Nephron progenitor cell (in vitro differentiated cells): ENCODE measurements at regions not wholly inside any gene's neighbourhood (a gene's known extent, or its start where the extent isn't known, plus 50 kb on each side); places are given as distances from the start of the nearest gene placed in this dataset.

Source experiments
- DNase-seq: peaks from one replicate; pipeline ENCODE4 v3.0.0; 2021
- H3K27ac Mint-ChIP-seq: 2 replicates; pipeline ENCODE4 v1.8.0; 2021; ENCODE audit warnings: mild to moderate bottlenecking, moderate library complexity, mixed read lengths
- H3K27me3 Mint-ChIP-seq: 2 replicates; pipeline ENCODE4 v1.8.0; 2021; ENCODE audit warnings: mild to moderate bottlenecking, low read depth, mixed read lengths; ENCODE audit not compliant: poor library complexity
- H3K36me3 Mint-ChIP-seq: 2 replicates; pipeline ENCODE4 v1.8.0; 2021; ENCODE audit warnings: low read depth, mixed read lengths
- H3K4me1 Mint-ChIP-seq: 2 replicates; pipeline ENCODE4 v1.8.0; 2021; ENCODE audit warnings: mixed read lengths
- H3K4me3 Mint-ChIP-seq: 2 replicates; pipeline ENCODE4 v1.8.0; 2021; ENCODE audit warnings: mild to moderate bottlenecking, moderate library complexity, mixed read lengths
- H3K9me3 Mint-ChIP-seq: 2 replicates; pipeline ENCODE4 v1.8.0; 2021; ENCODE audit warnings: mild to moderate bottlenecking, moderate library complexity, mixed read lengths
- TF ChIP-seq, protein P1 (sequence below): fragments of 200-600 bp; sonication (generic); IDR thresholded peaks from 2 replicates; pipeline ENCODE4 v1.5.0; 2021; ENCODE audit warnings: antibody characterized with exemption

DNA sequence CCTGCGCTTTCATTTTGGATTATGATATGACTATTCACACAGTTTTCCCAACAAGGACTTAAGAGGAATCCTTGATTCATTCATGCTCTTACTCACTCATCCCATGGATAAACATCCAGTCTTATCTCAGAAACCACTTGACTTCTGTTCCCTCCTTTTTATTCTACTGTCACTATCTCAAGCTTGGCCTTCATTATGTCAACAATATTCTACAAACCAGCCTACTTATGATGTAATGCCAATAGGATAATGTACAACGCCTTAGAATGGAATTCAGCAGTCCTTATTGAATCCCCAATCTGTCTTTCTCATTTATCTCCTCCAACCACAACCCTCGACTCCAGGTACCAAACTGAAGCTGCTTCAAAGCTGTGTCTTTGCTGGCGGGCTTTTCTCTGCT, 448.5 kb downstream of the PDZRN4 start:
- Mint-ChIP-seq H3K4me3 (no peak overlapping the region), H3K36me3 (no peaks in the 10 kb centered on the region), H3K27me3 (no peaks in the 10 kb centered on the region), H3K9me3 (peaks cover 18% of the 10 kb centered on the region), H3K4me1 (no peaks in the 10 kb centered on the region), H3K27ac (no peak overlapping the region)
- DNase-seq = no peak
- TF ChIP-seq, protein P1, sequence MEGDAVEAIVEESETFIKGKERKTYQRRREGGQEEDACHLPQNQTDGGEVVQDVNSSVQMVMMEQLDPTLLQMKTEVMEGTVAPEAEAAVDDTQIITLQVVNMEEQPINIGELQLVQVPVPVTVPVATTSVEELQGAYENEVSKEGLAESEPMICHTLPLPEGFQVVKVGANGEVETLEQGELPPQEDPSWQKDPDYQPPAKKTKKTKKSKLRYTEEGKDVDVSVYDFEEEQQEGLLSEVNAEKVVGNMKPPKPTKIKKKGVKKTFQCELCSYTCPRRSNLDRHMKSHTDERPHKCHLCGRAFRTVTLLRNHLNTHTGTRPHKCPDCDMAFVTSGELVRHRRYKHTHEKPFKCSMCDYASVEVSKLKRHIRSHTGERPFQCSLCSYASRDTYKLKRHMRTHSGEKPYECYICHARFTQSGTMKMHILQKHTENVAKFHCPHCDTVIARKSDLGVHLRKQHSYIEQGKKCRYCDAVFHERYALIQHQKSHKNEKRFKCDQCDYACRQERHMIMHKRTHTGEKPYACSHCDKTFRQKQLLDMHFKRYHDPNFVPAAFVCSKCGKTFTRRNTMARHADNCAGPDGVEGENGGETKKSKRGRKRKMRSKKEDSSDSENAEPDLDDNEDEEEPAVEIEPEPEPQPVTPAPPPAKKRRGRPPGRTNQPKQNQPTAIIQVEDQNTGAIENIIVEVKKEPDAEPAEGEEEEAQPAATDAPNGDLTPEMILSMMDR = no peak

DNA sequence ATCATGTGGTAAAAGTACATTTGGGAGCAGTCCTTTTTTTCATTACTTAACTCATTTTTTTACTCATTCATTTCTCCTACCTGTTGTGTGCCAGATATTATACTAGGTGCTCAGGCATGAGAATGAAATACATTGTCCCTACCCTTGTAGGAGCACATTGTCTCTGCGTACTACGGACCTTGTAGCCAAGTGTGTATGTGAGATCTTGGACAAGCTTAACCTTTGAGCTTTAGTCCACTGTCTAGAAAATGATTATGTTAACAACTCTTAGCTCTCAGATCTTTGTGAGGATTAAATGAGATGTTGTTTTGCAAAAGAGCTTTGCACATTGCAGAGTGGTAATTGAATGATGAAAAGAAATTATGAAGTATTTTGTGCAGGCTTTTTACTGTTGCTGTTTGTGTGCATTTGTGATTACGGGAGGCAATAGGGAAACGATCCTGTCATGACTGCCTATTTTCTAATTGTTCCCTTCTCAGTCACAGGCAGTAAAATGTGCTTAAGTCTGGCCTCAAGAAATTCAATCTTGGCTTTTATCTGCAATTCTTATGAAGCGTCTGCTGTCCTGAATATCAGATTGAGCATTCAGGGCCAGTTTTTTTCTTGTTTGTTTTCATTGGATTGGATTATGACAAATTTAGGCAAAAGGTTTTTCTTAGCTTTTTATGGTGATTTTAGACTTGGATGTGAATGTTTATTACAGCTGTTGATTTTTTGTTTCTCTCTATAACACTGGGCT, 447.7 kb downstream of the PDZRN4 start:
- TF ChIP-seq, protein P1 = no peak
- H3K27me3 Mint-ChIP-seq = no peaks in the 10 kb centered on the region
- no peak overlapping the region for H3K27ac Mint-ChIP-seq
- peaks cover 26% of the 10 kb centered on the region for H3K9me3 Mint-ChIP-seq
- no peak overlapping the region for H3K4me3 Mint-ChIP-seq
- no peaks in the 10 kb centered on the region for H3K4me1 Mint-ChIP-seq
- no peaks in the 10 kb centered on the region for H3K36me3 Mint-ChIP-seq
- no peak for DNase-seq

GRCh38 chr12:41634091-41634490, 446.0 kb downstream of the PDZRN4 start:
- H3K36me3 Mint-ChIP-seq = no peaks in the 10 kb centered on the region
- H3K4me3 Mint-ChIP-seq = no peak overlapping the region
- H3K27me3 Mint-ChIP-seq = no peaks in the 10 kb centered on the region
- H3K27ac Mint-ChIP-seq = no peak overlapping the region
- DNase-seq = no peak
- H3K4me1 Mint-ChIP-seq = no peaks in the 10 kb centered on the region
- TF ChIP-seq, protein P1 = no peak
- H3K9me3 Mint-ChIP-seq = peaks cover 31% of the 10 kb centered on the region

GRCh38 chr12:41629611-41630010, 441.5 kb downstream of the PDZRN4 start:
- peaks cover 35% of the 10 kb centered on the region for H3K9me3 Mint-ChIP-seq
- TF ChIP-seq, protein P1 = no peak
- no peak overlapping the region for H3K4me3 Mint-ChIP-seq
- no peaks in the 10 kb centered on the region for H3K4me1 Mint-ChIP-seq
- no peaks in the 10 kb centered on the region for H3K36me3 Mint-ChIP-seq
- no peak overlapping the region for H3K27ac Mint-ChIP-seq
- H3K27me3 Mint-ChIP-seq = no peaks in the 10 kb centered on the region
- no peak for DNase-seq

DNA sequence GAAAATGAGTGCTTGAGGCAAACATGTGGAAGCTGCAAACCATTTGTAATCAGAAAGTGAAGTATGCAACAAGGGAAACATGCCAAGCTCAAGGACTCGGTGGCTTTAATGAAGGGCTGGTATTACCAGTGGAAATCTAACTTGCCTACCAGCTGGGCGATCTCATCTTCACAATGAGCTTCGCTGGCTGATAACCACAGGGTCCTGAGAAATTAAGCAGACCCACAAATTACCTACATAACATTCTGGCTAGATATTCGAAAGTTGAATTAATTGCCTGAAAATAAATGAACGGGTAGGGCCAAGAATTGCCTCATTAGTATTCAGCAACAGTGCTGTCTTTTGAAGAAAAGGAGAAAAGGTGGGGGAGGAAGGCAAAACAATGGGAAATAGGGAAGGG, 439.4 kb downstream of the PDZRN4 start:
- H3K36me3 Mint-ChIP-seq = no peaks in the 10 kb centered on the region
- no peak for DNase-seq
- H3K9me3 Mint-ChIP-seq = peaks cover 25% of the 10 kb centered on the region
- no peak overlapping the region for H3K4me3 Mint-ChIP-seq
- no peak overlapping the region for H3K27ac Mint-ChIP-seq
- H3K27me3 Mint-ChIP-seq = no peaks in the 10 kb centered on the region
- H3K4me1 Mint-ChIP-seq = no peaks in the 10 kb centered on the region
- TF ChIP-seq, protein P1 = no peak

- H3K27me3 Mint-ChIP-seq = no peaks in the 10 kb centered on the region
- no peaks in the 10 kb centered on the region for H3K36me3 Mint-ChIP-seq
- TF ChIP-seq, protein P1 = no peak
- H3K4me3 Mint-ChIP-seq = no peak overlapping the region
- no peak for DNase-seq
- peaks cover 7% of the 10 kb centered on the region for H3K9me3 Mint-ChIP-seq
- H3K27ac Mint-ChIP-seq = no peak overlapping the region
- peaks cover 18% of the 10 kb centered on the region for H3K4me1 Mint-ChIP-seq
Observed at GRCh38 chr12:41624571-41624970, 436.5 kb downstream of the PDZRN4 start.
